Fibroblast of skin of back (primary cell): ENCODE measurements at regions not wholly inside any gene's neighbourhood (a gene's known extent, or its start where the extent isn't known, plus 50 kb on each side); places are given as distances from the start of the nearest gene placed in this dataset.

Experiments used
- DNase-seq: peaks from one replicate; pipeline ENCODE4 v3.0.0-alpha.2; 2013

DNA sequence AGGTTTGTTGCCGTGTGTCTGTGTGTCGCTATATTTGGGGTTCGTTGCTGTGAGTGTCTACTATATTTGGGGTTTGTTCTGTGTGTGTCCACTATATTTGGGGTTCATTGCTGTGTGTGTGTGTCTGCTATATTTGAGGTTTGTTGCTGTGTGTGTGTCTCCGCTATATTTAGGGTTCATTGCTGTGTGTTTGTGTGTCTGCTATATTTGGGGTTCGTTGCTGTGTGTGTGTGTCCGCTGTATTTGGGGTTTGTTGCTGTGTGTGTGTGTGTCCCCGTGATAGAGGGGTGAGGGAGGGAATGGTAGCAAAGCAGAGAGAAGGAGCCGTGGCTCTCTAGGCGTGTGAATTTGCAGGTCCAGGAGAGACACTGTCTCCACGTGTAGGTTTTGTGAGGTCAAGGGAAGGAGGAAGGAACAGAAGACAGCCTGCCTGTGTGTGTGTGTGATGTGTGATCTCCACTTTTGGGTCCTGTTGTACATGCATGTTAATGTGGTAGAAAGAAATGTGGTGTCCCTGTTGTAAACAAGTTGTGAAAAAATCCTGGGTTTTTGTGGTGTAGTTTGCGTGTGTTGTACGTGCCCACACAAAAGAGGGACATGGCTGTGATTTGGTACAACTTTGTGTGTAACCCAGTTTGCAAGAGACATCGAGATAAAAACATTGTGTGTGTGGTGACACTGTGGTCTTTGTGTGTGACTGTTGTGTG lies 56.3 kb upstream of the ECE1 start:
- DNase-seq, result no peak

DNA sequence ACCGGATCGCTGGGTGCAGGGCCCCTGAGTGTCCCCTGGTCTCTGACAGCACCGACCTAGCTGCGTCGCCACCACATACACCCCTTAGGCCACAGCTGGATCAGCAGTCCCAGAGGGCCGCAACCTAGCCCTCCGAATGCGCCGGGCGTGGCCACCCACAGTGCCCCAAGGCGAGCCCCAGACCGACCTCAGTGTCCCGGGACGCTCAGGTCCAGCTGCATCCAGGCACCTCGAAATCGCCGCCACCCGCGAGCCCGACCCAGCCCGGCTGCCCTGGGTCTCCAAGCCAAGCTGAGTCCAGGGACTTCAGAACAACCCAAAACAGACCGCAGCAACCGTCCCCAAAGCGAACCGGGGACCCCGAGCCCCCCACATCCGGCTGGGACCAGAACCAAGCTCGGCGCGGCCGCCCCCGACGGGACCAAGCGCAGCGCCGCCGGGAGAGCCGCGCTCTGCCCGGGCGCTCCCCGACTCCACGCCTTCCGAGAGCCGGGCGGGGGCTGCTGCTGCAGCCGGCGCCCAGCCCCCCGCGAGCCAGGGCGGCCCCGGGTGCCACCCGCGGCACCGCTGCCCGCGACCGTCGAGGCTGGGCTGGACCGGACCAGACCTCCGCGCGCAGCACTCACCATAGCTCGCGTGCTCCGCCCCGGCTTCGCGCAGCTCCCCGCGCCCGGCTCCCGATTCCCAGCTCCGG lies 54.6 kb upstream of the ECE1 start:
- DNase-seq, result no peak

DNA sequence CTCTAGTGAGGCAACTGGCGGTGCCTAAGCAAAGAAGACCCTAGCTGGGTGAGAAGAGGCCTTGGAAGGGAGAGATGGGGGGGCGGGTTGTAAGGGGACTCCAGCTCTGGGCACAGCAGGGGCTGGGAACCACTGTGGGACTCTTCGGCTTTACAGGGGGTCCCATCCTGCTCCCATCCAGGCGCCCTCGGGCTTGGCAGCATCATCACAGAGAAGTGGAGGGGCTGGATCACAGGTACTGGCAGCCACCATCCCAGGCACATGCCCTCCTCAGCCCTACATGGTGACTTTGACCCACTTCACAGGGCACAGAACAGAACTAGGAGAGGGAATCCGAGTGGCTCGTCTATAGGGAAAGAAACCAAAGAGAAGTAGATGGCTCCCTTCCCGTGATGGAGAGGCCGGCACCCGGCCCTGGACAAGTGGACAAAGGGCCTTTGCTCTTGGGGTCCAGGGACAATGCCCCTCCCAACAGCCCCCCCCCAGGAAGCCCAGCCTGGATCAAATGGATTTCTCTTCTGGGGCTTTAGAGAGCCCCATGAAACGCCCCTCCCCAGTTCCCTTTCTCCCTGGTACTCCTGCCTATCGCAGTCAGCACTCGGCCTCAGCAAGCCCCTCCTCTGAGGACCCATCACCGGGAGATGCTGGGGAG lies 54.0 kb upstream of the ECE1 start:
- DNase-seq, result no peak

DNA sequence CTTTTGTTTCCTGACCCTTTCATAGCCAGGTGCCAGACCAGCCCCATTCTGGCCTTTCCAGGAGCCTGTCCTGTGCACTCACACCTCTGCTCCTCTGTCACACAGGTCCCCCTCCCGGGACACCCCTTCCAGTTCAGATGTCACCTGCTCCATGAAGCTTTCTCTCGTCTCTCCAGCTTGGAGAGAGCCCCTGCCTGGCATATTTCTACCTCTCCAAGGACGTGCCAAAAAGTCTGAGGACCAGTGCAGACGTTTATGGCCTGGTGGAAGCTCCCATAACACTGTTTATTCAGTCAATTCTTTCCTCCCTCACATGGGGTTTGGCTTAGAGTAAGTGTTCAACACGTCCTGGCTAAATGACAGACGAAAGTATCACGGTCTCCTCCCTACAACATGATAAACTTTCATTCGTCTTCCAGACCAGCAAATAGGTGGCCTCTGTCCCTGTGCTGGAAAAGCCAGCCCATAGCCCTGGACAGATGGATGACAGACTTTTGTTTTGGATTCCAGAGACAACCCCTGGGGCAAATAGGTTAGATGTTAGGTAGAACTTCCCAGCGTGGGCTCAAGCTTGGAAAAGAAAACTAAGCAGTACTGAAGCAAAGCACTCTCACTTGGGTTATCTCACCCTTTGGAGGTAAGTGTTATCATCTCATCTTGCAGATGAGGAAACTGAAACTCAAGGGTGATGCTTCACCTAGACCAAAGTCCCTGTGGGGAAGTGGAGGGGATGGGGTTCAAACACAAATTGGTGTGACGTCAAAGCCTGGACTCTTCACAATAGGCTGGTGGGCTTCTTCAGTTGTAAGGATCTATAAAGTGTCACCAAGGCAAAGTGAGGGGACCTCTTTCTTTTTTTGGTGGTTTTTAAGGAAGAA lies 52.9 kb upstream of the ECE1 start:
- no peak for DNase-seq

DNA sequence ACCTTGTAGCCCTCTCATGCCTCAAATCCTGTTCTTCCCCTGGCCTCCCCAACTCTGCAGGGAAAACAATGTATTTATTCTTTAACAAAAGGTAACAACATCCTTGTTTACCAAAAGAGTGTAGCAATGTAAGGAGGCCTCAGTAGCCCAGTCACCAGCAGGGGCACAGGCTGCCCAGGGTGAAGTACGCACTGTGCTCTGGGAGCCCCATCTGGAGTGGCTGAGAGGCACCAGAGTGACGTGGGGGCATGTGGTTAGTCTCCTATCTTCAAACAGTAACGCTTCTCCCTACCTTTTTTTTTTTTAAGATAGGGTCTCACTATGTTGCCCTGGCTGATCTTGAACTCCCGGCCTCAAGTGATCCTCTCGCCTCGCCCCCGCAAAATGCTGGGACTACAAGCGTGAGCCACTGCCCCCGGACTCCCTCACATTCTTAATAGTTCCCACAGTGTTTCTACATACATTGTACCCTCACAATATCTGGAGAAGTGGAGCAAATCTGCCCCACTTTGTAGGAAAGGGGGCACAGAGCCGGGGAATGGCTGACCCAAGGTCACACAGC lies 51.3 kb upstream of the ECE1 start:
- no peak for DNase-seq

DNA sequence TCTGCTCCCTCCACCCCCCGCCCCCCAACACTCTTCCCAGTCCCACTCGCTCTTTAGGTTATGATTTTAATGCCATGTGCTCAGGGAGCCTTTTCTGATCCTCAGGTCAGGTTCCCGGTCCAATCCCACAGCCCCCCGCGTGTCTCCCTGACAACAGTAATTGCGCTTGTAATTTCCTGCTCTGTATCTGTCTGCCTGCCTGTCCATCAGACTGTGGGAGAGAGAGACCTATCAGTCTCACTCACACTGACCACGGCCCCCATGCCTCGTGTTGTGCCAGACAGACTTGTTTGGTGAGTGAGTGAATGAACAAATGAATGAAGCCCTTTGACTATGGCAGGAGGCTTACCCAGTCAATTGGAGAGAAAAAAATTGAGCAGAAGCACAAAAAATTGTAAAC lies 50.8 kb upstream of the ECE1 start:
- DNase-seq, result no peak

DNA sequence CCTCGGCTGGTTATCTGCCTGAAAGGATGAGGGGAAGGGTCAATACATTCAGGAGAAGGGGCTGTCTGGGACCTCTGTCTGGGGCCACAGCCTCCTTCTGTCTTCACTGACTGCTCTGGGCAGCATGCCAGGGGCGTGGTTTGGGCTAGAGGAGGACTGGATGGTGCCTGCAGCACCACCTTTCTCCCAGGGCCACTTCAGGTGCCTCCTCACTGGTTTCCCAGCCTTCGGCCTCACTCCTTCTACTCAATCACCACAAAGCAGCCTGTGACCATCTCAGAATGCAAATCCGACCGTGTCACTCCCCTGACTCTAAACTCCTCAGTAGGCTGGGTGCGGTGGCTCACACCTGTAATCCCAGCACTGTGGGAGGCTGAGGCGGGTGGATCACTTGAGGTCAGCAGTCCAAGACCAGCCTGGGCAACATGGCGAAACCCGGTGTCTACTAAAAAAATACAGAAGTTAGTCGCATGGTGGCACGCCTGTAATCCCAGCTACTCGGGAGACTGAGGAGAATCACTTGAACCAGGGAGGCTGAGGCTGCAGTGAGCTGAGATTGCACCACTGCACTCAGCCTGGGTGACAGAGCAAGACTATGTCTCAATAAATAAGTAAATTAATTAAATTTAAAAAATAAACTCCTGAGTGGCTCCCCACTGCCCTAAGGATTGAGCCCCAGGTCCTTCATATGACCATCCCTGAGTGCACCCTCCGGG lies 50.1 kb upstream of the ECE1 start:
- no peak for DNase-seq
